ENCODE measurements at regions not wholly inside any gene's neighbourhood (a gene's known extent, or its start where the extent isn't known, plus 50 kb on each side); places are given as distances from the start of the nearest gene placed in this dataset.
"Not testable (repeated sequence)": the region's sequence is repeated elsewhere in the genome, so short reads cannot be mapped to it uniquely, and the experiment has no call there.

GRCh38 chr4:79191292-79191691 is 134.6 kb downstream of the NAA11 start:
- TF ChIP-seq NFRKB (IDR thresholded peaks at IDR 0.05); ARNT (IDR thresholded peaks at IDR 0.05); SP1 (IDR thresholded peaks at IDR 0.05); FOXM1 (IDR thresholded peaks at IDR 0.05; ENCODE audit: borderline replicate concordance); LEF1 (IDR thresholded peaks at IDR 0.05; ENCODE audit: borderline replicate concordance); CTBP1 (IDR thresholded peaks at IDR 0.05; ENCODE audit: borderline replicate concordance); ZNF384 (IDR thresholded peaks at IDR 0.05); TARDBP (IDR thresholded peaks at IDR 0.05): not testable (repeated sequence)
